ENCODE measurements at regions not wholly inside any gene's neighbourhood (a gene's known extent, or its start where the extent isn't known, plus 50 kb on each side); places are given as distances from the start of the nearest gene placed in this dataset.

DNA sequence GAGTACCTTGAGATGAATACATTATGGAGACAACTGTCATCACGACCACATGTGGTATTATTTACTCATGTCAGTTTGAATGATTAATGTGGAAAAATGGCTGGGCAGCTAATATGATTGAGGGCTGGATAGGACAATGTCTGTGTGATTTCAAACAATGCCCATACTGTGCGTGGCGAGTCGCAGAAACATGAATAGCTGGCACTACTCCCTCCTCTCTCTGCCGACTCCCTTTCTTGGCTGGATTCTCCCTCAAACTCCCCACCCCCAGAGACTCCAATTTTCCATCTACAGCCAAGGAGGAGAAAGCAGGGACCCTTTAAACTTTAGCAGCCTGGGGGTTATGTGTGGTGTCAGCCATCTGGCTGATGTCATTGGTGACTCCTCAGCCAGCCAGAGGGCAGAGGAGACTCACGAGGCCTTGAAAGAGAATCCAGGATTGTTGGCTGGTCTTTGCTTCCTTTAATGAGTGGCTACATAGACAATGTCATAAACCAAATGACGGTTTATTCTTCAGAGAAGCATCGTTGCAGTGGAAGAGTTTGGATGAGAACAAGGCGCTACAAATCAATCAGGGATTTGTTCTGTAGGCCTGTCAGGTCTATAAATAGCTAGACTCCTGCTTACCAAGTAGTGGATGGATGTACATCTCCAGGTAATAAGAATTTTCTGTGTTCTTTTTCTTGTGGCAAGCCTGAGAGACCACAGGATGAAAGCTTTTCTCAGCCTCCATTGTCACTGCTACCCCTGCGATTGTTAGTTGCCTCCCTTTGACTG lies 165.6 kb downstream of the DLEU7 start:
- H3K27me3 ChIP-seq: no peaks in the 10 kb centered on the region
- intact Hi-C loops (cut with DNase I): no loop called here
- no peaks in the 10 kb centered on the region for H3K36me3 ChIP-seq
- no peaks in the 10 kb centered on the region for H3K4me1 ChIP-seq
- H3K9me3 ChIP-seq: no peaks in the 10 kb centered on the region
- no peak for TF ChIP-seq POLR2A (IDR thresholded peaks at IDR 0.05)
- TF ChIP-seq CTCF (IDR thresholded peaks at IDR 0.05): no peak
- H3K4me3 ChIP-seq: no peak overlapping the region
- DNase-seq (no peak), ATAC-seq (no peak)
- WGBS (ENCODE audit: insufficient coverage, low coverage, low lambda C conversion rate, missing lambda C conversion rate): 75% methylated on average over 8 of the region's 10 CpGs
- no peak overlapping the region for H3K27ac ChIP-seq

GRCh38 chr13:50678464-50679162 lies 164.9 kb downstream of the DLEU7 start:
- DNase-seq (no peak), ATAC-seq (no peak)
- no peaks in the 10 kb centered on the region for H3K27me3 ChIP-seq
- no peak overlapping the region for H3K4me3 ChIP-seq
- TF ChIP-seq CTCF (IDR thresholded peaks at IDR 0.05) (no peak), POLR2A (IDR thresholded peaks at IDR 0.05) (no peak)
- no peaks in the 10 kb centered on the region for H3K4me1 ChIP-seq
- no peaks in the 10 kb centered on the region for H3K36me3 ChIP-seq
- no peak overlapping the region for H3K27ac ChIP-seq
- 81% methylated on average over 3 of the region's 6 CpGs for WGBS (ENCODE audit: insufficient coverage, low coverage, low lambda C conversion rate, missing lambda C conversion rate)
- intact Hi-C loops (cut with DNase I): no loop called here
- H3K9me3 ChIP-seq: no peaks in the 10 kb centered on the region

GRCh38 chr13:50679321-50679720 lies 164.2 kb downstream of the DLEU7 start:
- TF ChIP-seq POLR2A (IDR thresholded peaks at IDR 0.05): no peak
- TF ChIP-seq CTCF (IDR thresholded peaks at IDR 0.05): no peak
- no peak overlapping the region for H3K4me3 ChIP-seq
- intact Hi-C loops (cut with DNase I): no loop called here
- no peaks in the 10 kb centered on the region for H3K4me1 ChIP-seq
- DNase-seq (no peak), ATAC-seq (no peak)
- no peaks in the 10 kb centered on the region for H3K36me3 ChIP-seq
- H3K9me3 ChIP-seq: no peaks in the 10 kb centered on the region
- no peak overlapping the region for H3K27ac ChIP-seq
- H3K27me3 ChIP-seq: no peaks in the 10 kb centered on the region

DNA sequence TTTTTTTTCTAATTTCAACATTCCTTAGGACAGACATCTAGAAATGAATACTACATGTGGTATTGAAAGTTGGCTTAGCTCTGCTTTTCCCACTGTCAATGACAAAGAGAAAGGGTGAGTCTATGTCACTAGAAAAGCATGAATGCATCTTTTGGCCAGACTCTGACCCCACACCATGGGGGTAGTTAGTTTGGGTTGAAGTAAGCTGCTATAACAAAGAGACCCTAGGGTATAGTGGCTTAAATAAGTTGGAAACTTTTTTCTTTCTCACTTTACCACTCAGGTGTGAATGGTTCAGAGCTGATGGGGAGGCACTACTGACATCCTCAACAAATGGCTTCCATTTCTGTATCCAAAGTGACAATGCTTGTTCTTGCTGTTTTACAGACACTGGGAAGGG lies 161.5 kb downstream of the DLEU7 start:
- Histone ChIP-seq H3K4me3 (no peak overlapping the region), H3K27me3 (no peaks in the 10 kb centered on the region), H3K4me1 (no peaks in the 10 kb centered on the region), H3K9me3 (no peaks in the 10 kb centered on the region), H3K36me3 (no peaks in the 10 kb centered on the region), H3K27ac (no peak overlapping the region)
- no peak for ATAC-seq
- intact Hi-C loops (cut with DNase I): no loop called here
- no peak for DNase-seq
- no peak for TF ChIP-seq CTCF (IDR thresholded peaks at IDR 0.05)
- TF ChIP-seq POLR2A (IDR thresholded peaks at IDR 0.05): no peak
